PFSK-1 (cell line): ENCODE measurements at regions not wholly inside any gene's neighbourhood (a gene's known extent, or its start where the extent isn't known, plus 50 kb on each side); places are given as distances from the start of the nearest gene placed in this dataset.

Experiments used
- FOXP2 ChIP-seq: optimal IDR thresholded peaks from 2 replicates; pipeline ENCODE3; 2011; ENCODE audit warnings: borderline replicate concordance, control low read depth, inconsistent platforms; ENCODE audit not compliant: insufficient read depth; ENCODE audit errors: extremely low read length, extremely low read depth
- POLR2AphosphoS5 ChIP-seq: IDR thresholded peaks from 2 replicates; pipeline ENCODE4 v1.6.1; 2012; ENCODE audit warnings: low read depth, mild to moderate bottlenecking, control low read depth, low read length, moderate library complexity
- REST ChIP-seq, 2 experiments: IDR thresholded peaks; 2 replicates each; pipeline versions ENCODE4 v1.6.1 to v1.8.0; 2011 to 2012; ENCODE audit warnings: low read depth in 2 of 2, low read length in 2 of 2, control low read depth in 1 of 2, inconsistent platforms in 1 of 2, mild to moderate bottlenecking in 1 of 2, moderate library complexity in 1 of 2; ENCODE audit not compliant: insufficient read depth in 1 of 2
- SIN3A ChIP-seq: IDR thresholded peaks from 2 replicates; pipeline ENCODE4 v1.6.1; 2012; ENCODE audit warnings: mild to moderate bottlenecking, low read length, moderate library complexity, borderline replicate concordance; ENCODE audit not compliant: insufficient read depth
- TAF1 ChIP-seq: IDR thresholded peaks from 2 replicates; pipeline ENCODE4 v1.6.1; 2012; ENCODE audit warnings: low read length, control low read depth, borderline replicate concordance; ENCODE audit not compliant: insufficient read depth

- TF ChIP-seq TAF1 (no peak), REST (IDR thresholded peaks at IDR 0.05; ENCODE audit: insufficient read depth in 1 of 2, low read depth in 2 of 2, low read length in 2 of 2) (no peak), FOXP2 (no peak), SIN3A (no peak), POLR2AphosphoS5 (no peak)
Measured at GRCh38 chr2:16737812-16738211, 72.2 kb upstream of the CYRIA start.

- no peak for TF ChIP-seq POLR2AphosphoS5
- TF ChIP-seq REST (IDR thresholded peaks at IDR 0.05; ENCODE audit: insufficient read depth in 1 of 2, low read depth in 2 of 2, low read length in 2 of 2): no peak
- no peak for TF ChIP-seq SIN3A
- TF ChIP-seq TAF1: no peak
- no peak for TF ChIP-seq FOXP2
Measured at GRCh38 chr2:16736633-16737032, 71.0 kb upstream of the CYRIA start.

GRCh38 chr2:16729335-16729734 is 63.7 kb upstream of the CYRIA start:
- TF ChIP-seq SIN3A: no peak
- no peak for TF ChIP-seq POLR2AphosphoS5
- TF ChIP-seq FOXP2: no peak
- no peak for TF ChIP-seq TAF1
- no peak for TF ChIP-seq REST (IDR thresholded peaks at IDR 0.05; ENCODE audit: insufficient read depth in 1 of 2, low read depth in 2 of 2, low read length in 2 of 2)

GRCh38 chr2:16728351-16729136 is 62.9 kb upstream of the CYRIA start:
- TF ChIP-seq FOXP2 (no peak), POLR2AphosphoS5 (no peak), REST (IDR thresholded peaks at IDR 0.05; ENCODE audit: insufficient read depth in 1 of 2, low read depth in 2 of 2, low read length in 2 of 2) (no peak), TAF1 (no peak), SIN3A (no peak)

- TF ChIP-seq SIN3A (no peak), TAF1 (no peak), REST (IDR thresholded peaks at IDR 0.05; ENCODE audit: insufficient read depth in 1 of 2, low read depth in 2 of 2, low read length in 2 of 2) (no peak)
Measured at GRCh38 chr2:16727256-16727655, 61.6 kb upstream of the CYRIA start.
